ENCODE measurements at regions not wholly inside any gene's neighbourhood (a gene's known extent, or its start where the extent isn't known, plus 50 kb on each side); places are given as distances from the start of the nearest gene placed in this dataset.
"Not testable (repeated sequence)": the region's sequence is repeated elsewhere in the genome, so short reads cannot be mapped to it uniquely, and the experiment has no call there.

DNA sequence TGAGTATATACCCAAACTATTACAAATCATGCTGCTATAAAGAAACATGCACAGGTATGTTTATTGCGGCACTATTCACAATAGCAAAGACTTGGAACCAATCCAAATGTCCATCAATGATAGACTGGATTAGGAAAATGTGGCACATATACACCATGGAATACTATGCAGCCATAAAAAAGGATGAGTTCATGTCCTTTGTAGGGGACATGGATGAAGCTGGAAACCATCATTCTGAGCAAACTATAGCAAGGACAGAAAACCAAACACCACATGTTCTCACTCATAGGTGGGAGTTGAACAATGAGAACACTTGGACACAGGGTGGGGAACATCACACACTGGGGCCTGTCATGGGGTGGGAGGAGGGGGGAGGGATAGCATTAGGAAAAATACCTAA lies 672.7 kb upstream of the CTNND2 start:
- TF ChIP-seq POLR2A (IDR thresholded peaks at IDR 0.05; ENCODE audit: low read length); GATA1 (IDR thresholded peaks at IDR 0.05; ENCODE audit: low read depth, low read length): not testable (repeated sequence)
